SK-N-MC (cell line): ENCODE measurements at regions not wholly inside any gene's neighbourhood (a gene's known extent, or its start where the extent isn't known, plus 50 kb on each side); places are given as distances from the start of the nearest gene placed in this dataset.

Experiments
- EZH2 ChIP-seq: fragments of 200-600 bp; sonication (generic); IDR thresholded peaks from one replicate; pipeline ENCODE4 v1.6.1; 2017; ENCODE audit warnings: antibody characterized with exemption
- POLR2AphosphoS5 ChIP-seq: IDR thresholded peaks from 2 replicates; pipeline ENCODE4 v1.6.1; 2012; ENCODE audit warnings: mild to moderate bottlenecking, low read depth, low read length, borderline replicate concordance

- TF ChIP-seq POLR2AphosphoS5: no peak
- TF ChIP-seq EZH2: no peak
Measured at GRCh38 chr7:35415411-35415822, 161.5 kb upstream of the TBX20 start.
